ENCODE measurements at regions not wholly inside any gene's neighbourhood (a gene's known extent, or its start where the extent isn't known, plus 50 kb on each side); places are given as distances from the start of the nearest gene placed in this dataset.
"Not testable (repeated sequence)": the region's sequence is repeated elsewhere in the genome, so short reads cannot be mapped to it uniquely, and the experiment has no call there.

DNA sequence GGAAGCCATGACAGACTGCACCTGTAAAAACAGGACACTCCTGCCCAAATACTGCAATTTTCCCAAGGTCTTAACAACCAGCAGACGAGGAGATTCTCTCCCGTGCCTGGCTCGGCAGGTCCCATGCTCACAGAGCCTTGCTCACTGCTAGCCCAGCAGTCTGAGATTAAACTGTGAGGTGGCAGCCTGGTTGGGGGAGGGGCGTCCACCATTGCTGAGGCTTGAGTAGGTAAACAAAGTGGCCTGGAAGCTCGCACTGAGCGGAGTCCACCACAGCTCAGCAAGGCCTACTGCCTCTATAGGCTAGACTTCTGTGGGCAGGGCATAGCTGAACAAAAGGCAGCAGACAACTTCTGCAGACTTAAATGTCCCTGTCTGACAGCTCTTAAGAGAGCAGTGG, 80.3 kb downstream of the ANXA5 start:
- not testable (repeated sequence) for FAIRE-seq; DNase-seq (ENCODE audit: low spot score)

- no peak for FAIRE-seq
- DNase-seq (ENCODE audit: low spot score), result no peak
Observed at GRCh38 chr4:121614101-121614500, 82.7 kb downstream of the ANXA5 start.

DNA sequence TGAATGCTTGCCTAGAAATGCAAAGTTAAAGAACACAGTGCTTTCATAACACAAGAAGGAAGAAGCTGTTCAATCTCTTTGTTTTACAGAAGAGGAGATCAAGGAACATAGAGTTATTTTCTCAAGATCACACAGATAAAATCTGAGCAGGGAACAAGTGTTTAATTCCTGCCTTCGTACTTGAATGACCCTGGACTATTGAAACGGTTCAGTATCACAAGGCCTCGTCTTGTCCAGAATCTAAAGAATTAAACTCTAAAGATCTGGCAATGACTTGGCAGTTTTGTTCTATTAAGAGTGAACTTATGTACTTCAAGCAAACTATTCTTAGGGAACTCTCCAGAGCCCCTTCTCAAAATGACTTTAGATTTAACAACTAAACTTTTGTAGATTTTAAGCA, 97.7 kb downstream of the ANXA5 start:
- FAIRE-seq (no peak), DNase-seq (ENCODE audit: low spot score) (no peak)

GRCh38 chr4:121597346-121597934, 99.3 kb downstream of the ANXA5 start:
- no peak for FAIRE-seq
- peak; percentile 58 for DNase-seq (ENCODE audit: low spot score)

GRCh38 chr4:121594796-121595526, 101.8 kb downstream of the ANXA5 start:
- FAIRE-seq, result no peak
- DNase-seq (ENCODE audit: low spot score), result peak; percentile 29

GRCh38 chr4:121593760-121594159, 103.0 kb downstream of the ANXA5 start:
- DNase-seq (ENCODE audit: low spot score), result no peak
- FAIRE-seq, result no peak

- not testable (repeated sequence) for FAIRE-seq; DNase-seq (ENCODE audit: low spot score)
Observed at GRCh38 chr4:121592257-121592656, 104.5 kb downstream of the ANXA5 start.

- DNase-seq (ENCODE audit: low spot score), result no peak
- no peak for FAIRE-seq
Observed at GRCh38 chr4:121584836-121585235, 111.9 kb downstream of the ANXA5 start.

- DNase-seq (ENCODE audit: low spot score) (no peak), FAIRE-seq (no peak)
Observed at GRCh38 chr4:121583396-121583795, 113.4 kb downstream of the ANXA5 start.

- no peak for DNase-seq (ENCODE audit: low spot score)
- FAIRE-seq, result no peak
Observed at GRCh38 chr4:121582296-121582695, 114.5 kb downstream of the ANXA5 start.

DNA sequence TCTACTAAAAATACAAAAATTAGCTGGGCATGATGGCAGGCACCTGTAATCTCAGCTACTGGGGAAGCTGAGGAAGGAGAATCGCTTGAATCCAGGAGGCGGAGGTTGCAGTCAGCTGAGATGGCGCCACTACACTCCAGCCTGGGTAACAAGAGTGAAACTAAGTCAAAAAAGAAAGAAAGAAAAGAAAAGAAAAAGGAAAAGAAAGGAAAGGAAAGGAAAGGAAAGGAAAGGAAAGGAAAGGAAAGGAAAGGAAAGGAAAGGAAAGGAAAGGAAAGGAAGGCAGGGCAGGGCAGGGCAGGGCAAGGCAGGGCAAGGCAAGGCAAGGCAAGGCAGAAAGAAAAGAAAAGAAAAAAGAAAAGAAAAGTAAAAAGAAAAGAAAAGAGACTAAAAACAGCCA, 121.4 kb downstream of the ANXA5 start:
- FAIRE-seq; DNase-seq (ENCODE audit: low spot score): not testable (repeated sequence)

DNA sequence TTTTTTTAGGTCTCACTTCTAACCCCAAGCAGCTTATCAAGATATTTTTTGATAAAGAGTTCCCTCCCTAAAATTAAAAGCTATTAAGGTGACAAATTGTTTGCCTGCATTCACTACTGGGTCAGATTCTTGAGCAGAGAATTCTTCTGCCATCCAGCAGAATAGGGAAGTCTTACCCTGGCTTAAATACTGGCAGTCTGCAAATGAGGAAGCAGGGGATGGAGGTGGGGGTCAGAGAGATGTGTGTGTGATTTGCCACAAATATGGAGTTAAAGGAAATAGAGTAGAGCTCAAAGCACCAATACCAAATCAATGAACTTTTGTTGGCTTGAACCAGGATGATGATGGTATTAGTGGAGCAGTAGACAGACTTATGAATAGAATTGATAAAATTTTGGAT, 122.2 kb downstream of the ANXA5 start:
- DNase-seq (ENCODE audit: low spot score) (no peak), FAIRE-seq (no peak)

GRCh38 chr4:121567748-121568147, 129.0 kb downstream of the ANXA5 start:
- FAIRE-seq (no peak), DNase-seq (ENCODE audit: low spot score) (no peak)

- FAIRE-seq (no peak), DNase-seq (ENCODE audit: low spot score) (no peak)
Observed at GRCh38 chr4:121564840-121565375, 131.9 kb downstream of the ANXA5 start.

- DNase-seq (ENCODE audit: low spot score) (no peak), FAIRE-seq (no peak)
Observed at GRCh38 chr4:121562811-121563210, 134.0 kb downstream of the ANXA5 start.

- no peak for FAIRE-seq
- no peak for DNase-seq (ENCODE audit: low spot score)
Observed at GRCh38 chr4:121555315-121556107, 141.3 kb downstream of the ANXA5 start.

DNA sequence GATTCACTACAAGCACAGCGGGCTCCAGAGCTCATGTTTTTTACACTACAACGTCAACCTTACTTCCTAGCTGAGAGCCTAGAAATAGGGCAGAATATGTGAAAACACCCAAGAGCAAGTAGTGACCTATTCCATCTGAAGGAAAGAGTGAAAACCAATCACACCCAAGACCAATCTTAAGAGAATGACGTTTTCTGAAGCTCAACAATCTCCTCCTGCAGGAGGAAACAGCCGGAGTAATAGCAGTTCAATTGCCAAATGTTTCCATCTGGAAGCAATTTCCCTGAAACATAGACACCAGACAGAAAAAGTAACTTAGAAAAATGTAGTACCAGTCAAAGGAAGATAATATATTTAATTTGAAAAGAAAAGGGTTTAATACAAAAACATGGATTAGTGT, 142.4 kb downstream of the ANXA5 start:
- no peak for FAIRE-seq
- DNase-seq (ENCODE audit: low spot score), result no peak

DNA sequence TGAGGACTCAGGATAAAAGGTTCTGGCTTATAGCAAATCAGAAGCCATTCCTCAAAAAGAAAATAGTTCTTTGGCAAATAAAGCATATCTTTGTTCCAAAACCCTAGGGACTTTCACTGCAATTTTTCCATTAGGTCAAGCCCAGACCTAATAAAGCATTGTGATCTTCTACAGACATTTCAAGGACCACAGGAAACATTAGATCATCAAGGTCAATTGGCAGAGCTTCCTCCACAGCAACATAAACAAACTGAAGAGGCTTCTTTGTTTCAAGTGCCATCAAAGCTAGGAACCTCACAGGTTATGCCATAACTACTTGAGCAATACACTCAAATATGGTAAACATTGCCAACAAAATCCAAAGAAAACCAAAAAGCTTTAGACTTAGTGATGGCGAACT, 144.9 kb downstream of the ANXA5 start:
- DNase-seq (ENCODE audit: low spot score), result peak; percentile 9
- no peak for FAIRE-seq

- FAIRE-seq (no peak), DNase-seq (ENCODE audit: low spot score) (no peak)
Observed at GRCh38 chr4:121551271-121551670, 145.5 kb downstream of the ANXA5 start.

DNA sequence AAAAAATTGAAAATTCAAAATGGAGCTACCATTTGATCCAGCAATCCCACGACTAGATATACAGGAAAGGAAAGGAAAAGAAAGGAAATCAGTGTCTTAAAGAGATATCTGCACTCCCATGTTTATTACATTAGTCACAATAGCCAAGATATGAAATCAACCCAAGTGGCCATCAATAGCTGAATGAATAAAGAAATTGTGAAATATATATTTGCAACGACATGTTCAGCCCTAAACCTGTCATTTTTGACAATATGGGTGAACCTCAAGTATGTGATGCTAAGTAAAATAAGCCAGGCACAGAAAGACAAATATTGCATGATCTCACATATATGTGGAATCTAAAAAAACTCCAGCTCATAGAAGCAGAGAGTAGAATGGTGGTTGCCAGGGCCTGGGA, 155.1 kb downstream of the ANXA5 start:
- DNase-seq (ENCODE audit: low spot score), result no peak
- no peak for FAIRE-seq

GRCh38 chr4:121535351-121535750, 154.5 kb upstream of the QRFPR start:
- FAIRE-seq, result no peak
- DNase-seq (ENCODE audit: low spot score), result no peak

GRCh38 chr4:121534187-121534586, 153.4 kb upstream of the QRFPR start:
- DNase-seq (ENCODE audit: low spot score) (no peak), FAIRE-seq (no peak)
